Neuronal stem cell (in vitro differentiated cells): ENCODE measurements at regions not wholly inside any gene's neighbourhood (a gene's known extent, or its start where the extent isn't known, plus 50 kb on each side); places are given as distances from the start of the nearest gene placed in this dataset.
A peak's percentile ranks its signal among the peaks of the same experiment; 100 is the strongest.

Source experiments
- DNase-seq: peaks from one replicate; pipeline ENCODE4 v3.0.0-alpha.2; 2013; ENCODE audit warnings: low spot score
- H2AFZ ChIP-seq: one replicate; pipeline ENCODE4 v1.6.1; 2013; ENCODE audit warnings: mild to moderate bottlenecking, low read length, inconsistent platforms
- H2AK5ac ChIP-seq: 2 replicates; pipeline ENCODE4 v1.6.1; 2013; ENCODE audit warnings: low read depth, mild to moderate bottlenecking, inconsistent platforms, low read length, moderate library complexity, mixed read lengths
- H2BK120ac ChIP-seq: 2 replicates; pipeline ENCODE4 v1.6.1; 2013; ENCODE audit warnings: low read depth, mild to moderate bottlenecking, inconsistent platforms, low read length, moderate library complexity, mixed read lengths
- H2BK12ac ChIP-seq: one replicate; pipeline ENCODE4 v1.6.1; 2013; ENCODE audit warnings: low read length, inconsistent platforms
- H2BK15ac ChIP-seq: 2 replicates; pipeline ENCODE4 v1.6.1; 2013; ENCODE audit warnings: mild to moderate bottlenecking, low read length, inconsistent platforms, mixed read lengths
- H2BK5ac ChIP-seq: one replicate; pipeline ENCODE4 v1.6.1; 2013; ENCODE audit warnings: inconsistent platforms, mild to moderate bottlenecking, low read length, moderate library complexity
- H3K14ac ChIP-seq: one replicate; pipeline ENCODE4 v1.6.1; 2013; ENCODE audit warnings: low read length, inconsistent platforms
- H3K18ac ChIP-seq: 2 replicates; pipeline ENCODE4 v1.6.1; 2013; ENCODE audit warnings: low read length, inconsistent platforms
- H3K23ac ChIP-seq: 2 replicates; pipeline ENCODE4 v1.6.1; 2013; ENCODE audit warnings: low read depth, mild to moderate bottlenecking, mixed read lengths, low read length, inconsistent platforms; ENCODE audit not compliant: poor library complexity
- H3K27ac ChIP-seq: replicated peaks from 3 replicates; pipeline ENCODE4 v1.5.1; 2013; ENCODE audit warnings: low read length, inconsistent platforms
- H3K27me3 ChIP-seq, 3 experiments: 2 replicates each; pipeline ENCODE4 v1.6.1; 2013; ENCODE audit warnings: low read length in 3 of 3, mild to moderate bottlenecking in 2 of 3, inconsistent platforms in 1 of 3, low read depth in 1 of 3, mixed read lengths in 1 of 3, moderate library complexity in 1 of 3; ENCODE audit not compliant: control insufficient read depth in 3 of 3, insufficient read depth in 3 of 3
- H3K36me3 ChIP-seq, 2 donors: replicated peaks in 1 of 2; 2 replicates each; pipeline ENCODE4 v1.6.1; 2013; ENCODE audit warnings: low read length in 2 of 2; ENCODE audit not compliant: control insufficient read depth in 2 of 2, insufficient read depth in 2 of 2
- H3K4ac ChIP-seq: 2 replicates; pipeline ENCODE4 v1.6.1; 2013; ENCODE audit warnings: inconsistent platforms, mild to moderate bottlenecking, low read length, moderate library complexity
- H3K4me1 ChIP-seq, 2 donors: 1 replicate in 1 of 2; 2 replicates in 1 of 2; pipeline ENCODE4 v1.6.1; 2013; ENCODE audit warnings: low read length in 2 of 2, low read depth in 1 of 2; ENCODE audit not compliant: control insufficient read depth in 2 of 2, insufficient read depth in 1 of 2
- H3K4me2 ChIP-seq: one replicate; pipeline ENCODE4 v1.6.1; 2013; ENCODE audit warnings: mild to moderate bottlenecking, low read length, inconsistent platforms; ENCODE audit not compliant: insufficient read depth, poor library complexity, severe bottlenecking
- H3K4me3 ChIP-seq, 2 donors: 2 replicates each; pipeline ENCODE4 v1.5.1; 2013; ENCODE audit warnings: low read length in 2 of 2, mild to moderate bottlenecking in 2 of 2, inconsistent platforms in 1 of 2, moderate library complexity in 1 of 2
- H3K79me1 ChIP-seq: one replicate; pipeline ENCODE4 v1.6.1; 2013; ENCODE audit warnings: low read depth, mild to moderate bottlenecking, inconsistent platforms, low read length, moderate library complexity
- H3K9ac ChIP-seq: one replicate; pipeline ENCODE4 v1.6.1; 2013; ENCODE audit warnings: mild to moderate bottlenecking, low read depth, low read length, inconsistent platforms; ENCODE audit not compliant: poor library complexity
- H3K9me3 ChIP-seq, 2 donors: replicated peaks in 1 of 2; 2 replicates each; pipeline versions ENCODE3 to v1.6.1; 2013; ENCODE audit warnings: low read length in 2 of 2, mild to moderate bottlenecking in 2 of 2, inconsistent platforms in 1 of 2, low read depth in 1 of 2, mixed read lengths in 1 of 2, moderate library complexity in 1 of 2; ENCODE audit not compliant: control insufficient read depth in 2 of 2, insufficient read depth in 1 of 2
- H4K8ac ChIP-seq: one replicate; pipeline ENCODE4 v1.6.1; 2013; ENCODE audit warnings: low read depth, mild to moderate bottlenecking, inconsistent platforms, low read length, moderate library complexity
- H4K91ac ChIP-seq: one replicate; pipeline ENCODE4 v1.6.1; 2013; ENCODE audit warnings: low read length, low read depth, mild to moderate bottlenecking, inconsistent platforms; ENCODE audit not compliant: poor library complexity
- WGBS, 2 donors: extraction: QIAGEN DNeasy Blood & Tissue Kit; methylation state at CpG; one replicate each; pipeline ENCODE4 v1.1.7; 2013; ENCODE audit warnings: missing lambda C conversion rate in 2 of 2, mixed read lengths in 1 of 2; ENCODE audit not compliant: insufficient read length in 2 of 2, insufficient replicate concordance in 1 of 2; ENCODE audit errors: extremely low coverage in 2 of 2; 5-methylcytosine and 5-hydroxymethylcytosine counted together

DNA sequence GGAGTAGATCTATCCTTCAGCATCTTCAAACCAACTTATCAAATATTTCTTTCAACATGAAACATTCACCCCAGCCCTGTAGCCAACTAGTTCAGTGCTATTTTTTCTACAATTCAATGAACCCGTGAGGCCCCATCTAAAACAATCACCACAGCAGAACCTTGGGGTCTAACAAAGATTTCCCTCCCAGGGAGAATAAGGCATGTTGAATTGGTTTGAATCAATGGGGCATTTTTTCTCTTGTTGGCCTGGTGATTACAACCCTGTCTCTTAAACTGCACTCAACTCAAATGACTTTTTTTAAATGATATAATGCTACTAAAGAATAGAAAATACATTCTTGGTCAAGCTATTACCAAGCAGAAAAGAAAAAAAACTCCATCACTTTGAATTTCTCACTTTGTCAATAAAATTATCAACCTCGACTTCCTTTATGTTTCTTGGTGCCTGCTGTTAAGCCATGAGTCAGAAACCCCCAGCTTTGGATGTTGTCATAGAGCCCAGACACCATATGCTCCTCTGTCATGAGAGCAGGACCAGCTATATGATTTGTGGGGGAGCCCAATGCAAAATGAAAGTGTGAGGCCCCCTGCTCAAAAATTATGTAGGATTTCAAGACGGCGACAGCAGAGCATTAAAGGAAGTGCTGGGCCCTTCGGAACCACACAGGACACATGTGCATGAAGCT is 282.4 kb downstream of the MEIS1 start:
- H3K36me3 ChIP-seq, result no peaks in the 10 kb centered on the region
- H3K27ac ChIP-seq, result no peak overlapping the region
- H2BK5ac ChIP-seq, result no peak overlapping the region
- H3K27me3 ChIP-seq, result no peaks in the 10 kb centered on the region
- H2BK12ac ChIP-seq, result no peak overlapping the region
- H2BK120ac ChIP-seq, result no peak overlapping the region
- H3K79me1 ChIP-seq, result no peaks in the 10 kb centered on the region
- H3K4ac ChIP-seq, result no peak overlapping the region
- whole genome bisulfite sequencing, 2 donors, result no CpG with 5 or more reads among the region's 5 CpGs
- no peak overlapping the region for H3K9ac ChIP-seq
- H4K8ac ChIP-seq, result no peak overlapping the region
- no peak overlapping the region for H3K14ac ChIP-seq
- peak overlapping the region; percentile 54 for H2AFZ ChIP-seq
- H3K4me1 ChIP-seq, result peaks cover 5 to 19% of the 10 kb centered on the region in 2 donors
- no peak for DNase-seq
- H4K91ac ChIP-seq, result no peak overlapping the region
- H3K18ac ChIP-seq, result no peak overlapping the region
- no peak overlapping the region for H2BK15ac ChIP-seq
- no peak overlapping the region for H3K4me2 ChIP-seq
- H3K4me3 ChIP-seq, result no peak overlapping the region
- H3K9me3 ChIP-seq, result no peaks in the 10 kb centered on the region
- no peak overlapping the region for H3K23ac ChIP-seq
- H2AK5ac ChIP-seq, result no peak overlapping the region

DNA sequence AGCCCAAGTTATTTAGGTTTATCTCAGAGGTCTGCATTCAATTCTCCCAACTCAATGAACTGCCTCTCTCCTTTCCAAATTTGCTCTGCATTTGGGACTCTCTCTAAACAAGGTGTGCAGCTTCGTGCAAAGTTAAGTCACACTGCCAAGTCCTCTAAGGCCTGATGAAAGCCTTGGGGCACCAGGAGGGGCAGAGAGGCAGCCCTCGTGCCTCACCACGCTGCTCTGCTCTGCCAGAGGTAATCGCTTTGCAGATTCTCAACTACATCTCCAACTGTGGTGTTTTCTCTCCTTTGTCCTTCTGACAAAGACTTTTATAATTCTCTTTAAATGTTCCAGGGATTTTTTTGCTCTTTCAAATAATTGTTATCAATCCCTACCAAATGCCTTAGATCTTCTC is 283.0 kb downstream of the MEIS1 start:
- Histone ChIP-seq H2BK120ac (no peak overlapping the region), H3K18ac (no peak overlapping the region), H3K79me1 (no peaks in the 10 kb centered on the region), H2BK15ac (no peak overlapping the region), H3K4me2 (no peak overlapping the region), H4K8ac (no peak overlapping the region), H3K4ac (no peak overlapping the region), H2AFZ (peak overlapping the region; percentile 54), H2BK5ac (no peak overlapping the region), H3K4me1 (peaks cover 5 to 19% of the 10 kb centered on the region in 2 donors), H4K91ac (no peak overlapping the region), H3K23ac (no peak overlapping the region), H3K14ac (no peak overlapping the region), H2BK12ac (no peak overlapping the region), H3K9ac (no peak overlapping the region), H3K36me3 (no peaks in the 10 kb centered on the region), H3K27ac (no peak overlapping the region), H3K4me3 (no peak overlapping the region), H3K9me3 (no peaks in the 10 kb centered on the region), H3K27me3 (no peaks in the 10 kb centered on the region), H2AK5ac (no peak overlapping the region)
- no peak for DNase-seq
- WGBS, 2 donors, result no CpG with 5 or more reads among the region's 4 CpGs

DNA sequence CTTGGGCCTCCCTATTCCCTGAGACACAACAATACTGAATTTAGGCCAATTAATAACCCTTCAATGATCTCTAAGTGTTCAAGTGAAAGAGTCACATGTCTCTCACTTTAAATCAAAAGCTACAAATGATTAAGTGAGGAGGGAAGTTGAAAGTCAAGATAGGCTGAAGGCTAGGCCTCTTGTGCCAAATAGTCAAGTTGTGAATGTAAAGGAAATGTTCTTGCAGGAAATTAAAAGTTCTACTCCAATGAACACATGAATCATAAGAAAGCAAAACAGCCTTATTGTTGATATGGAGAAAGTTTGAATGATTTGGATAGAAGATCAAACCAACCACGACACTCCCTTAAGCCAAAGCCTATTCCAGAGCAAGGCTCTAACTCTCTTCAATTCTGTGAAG is 286.9 kb downstream of the MEIS1 start:
- no peak for DNase-seq
- Histone ChIP-seq H3K4me2 (no peak overlapping the region), H4K8ac (no peak overlapping the region), H3K4me1 (peaks cover 5 to 11% of the 10 kb centered on the region in 2 donors), H2BK120ac (no peak overlapping the region), H3K14ac (no peak overlapping the region), H3K23ac (no peak overlapping the region), H3K9ac (no peak overlapping the region), H3K18ac (no peak overlapping the region), H2AK5ac (no peak overlapping the region), H3K27ac (no peak overlapping the region), H3K4ac (no peak overlapping the region), H2BK5ac (no peak overlapping the region), H2BK15ac (no peak overlapping the region), H3K9me3 (peaks cover 0 to 1% of the 10 kb centered on the region in 2 donors), H4K91ac (no peak overlapping the region), H3K36me3 (no peaks in the 10 kb centered on the region), H2AFZ (no peak overlapping the region), H3K4me3 (no peak overlapping the region), H3K79me1 (no peaks in the 10 kb centered on the region), H3K27me3 (no peaks in the 10 kb centered on the region), H2BK12ac (no peak overlapping the region)
- WGBS, 2 donors, result no CpG with 5 or more reads among the region's 1 CpG

DNA sequence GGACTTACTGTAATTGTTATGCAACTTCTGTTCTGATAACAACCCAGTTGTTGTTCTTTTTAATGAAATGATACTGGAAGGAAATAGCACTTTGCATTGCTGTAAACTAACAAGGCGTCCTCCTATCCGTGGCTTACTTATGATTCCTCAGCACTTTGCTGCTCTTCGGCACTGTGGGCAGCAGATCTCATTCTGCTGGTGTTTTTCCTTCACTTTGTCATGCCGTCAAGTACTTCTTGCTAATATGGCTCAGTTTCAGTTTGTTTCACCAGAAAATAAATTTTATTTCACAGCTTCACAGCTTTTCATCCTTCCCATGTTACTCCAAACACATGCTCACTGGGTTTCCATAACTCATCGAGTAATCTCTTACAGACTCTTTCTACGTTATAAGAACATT is 289.3 kb downstream of the MEIS1 start:
- Histone ChIP-seq H3K4ac (no peak overlapping the region), H3K9me3 (peaks cover 0 to 1% of the 10 kb centered on the region in 2 donors), H3K27me3 (no peaks in the 10 kb centered on the region), H3K18ac (no peak overlapping the region), H3K27ac (no peak overlapping the region), H2BK5ac (no peak overlapping the region), H4K8ac (no peak overlapping the region), H3K36me3 (no peaks in the 10 kb centered on the region), H2BK120ac (no peak overlapping the region), H2AFZ (no peak overlapping the region), H4K91ac (no peak overlapping the region), H3K23ac (no peak overlapping the region), H2BK15ac (no peak overlapping the region), H3K4me3 (no peak overlapping the region), H3K4me2 (no peak overlapping the region), H3K79me1 (no peaks in the 10 kb centered on the region), H2BK12ac (no peak overlapping the region), H3K14ac (no peak overlapping the region), H3K9ac (no peak overlapping the region), H2AK5ac (no peak overlapping the region), H3K4me1 (no peaks in the 10 kb centered on the region)
- no peak for DNase-seq
- WGBS, 2 donors, result 100% methylated on average over 1 of the region's 6 CpGs; no CpG with 5 or more reads in 1 of the 2 donors
